ENCODE measurements at regions not wholly inside any gene's neighbourhood (a gene's known extent, or its start where the extent isn't known, plus 50 kb on each side); places are given as distances from the start of the nearest gene placed in this dataset.

DNA sequence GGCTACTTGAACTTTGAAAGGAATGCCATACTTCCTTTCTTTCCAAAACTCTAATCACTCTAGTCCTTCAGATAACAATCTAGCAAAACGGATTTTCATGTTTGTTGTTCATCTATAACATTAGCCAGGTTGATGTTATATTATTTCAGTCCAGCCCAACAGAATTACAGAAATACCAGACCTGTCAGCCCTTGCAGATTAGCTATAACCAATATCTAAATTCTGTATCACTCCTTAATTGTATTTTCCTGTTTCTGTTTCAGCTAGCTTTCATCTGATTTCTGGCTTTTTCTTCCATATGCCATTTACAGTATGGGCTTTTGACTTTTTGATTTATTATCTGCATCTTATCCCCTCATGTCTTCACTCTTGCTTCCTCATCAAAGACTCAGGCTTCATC, 479.8 kb upstream of the CDH8 start:
- TF ChIP-seq CTCF (optimal IDR thresholded peaks at IDR 0.05 in 1 of 3, IDR thresholded peaks at IDR 0.05 in 1 of 3, conservative IDR thresholded peaks at IDR 0.05 in 1 of 3; ENCODE audit: extremely low read depth in 1 of 3, insufficient read depth in 2 of 3, low read length in 3 of 3) (no peak), EZH2 (IDR thresholded peaks at IDR 0.05; ENCODE audit: low read length) (no peak)

Data from keratinocyte (primary cell).